HG03457 (cell line): ENCODE measurements at regions not wholly inside any gene's neighbourhood (a gene's known extent, or its start where the extent isn't known, plus 50 kb on each side); places are given as distances from the start of the nearest gene placed in this dataset.
"Not testable (repeated sequence)": the region's sequence is repeated elsewhere in the genome, so short reads cannot be mapped to it uniquely, and the experiment has no call there.

Experiments
- ATAC-seq: cut with Tn5 transposase; IDR thresholded peaks from one replicate; pipeline ENCODE4 v1.9.1; 2021; ENCODE audit warnings: moderate number of reproducible peaks; ENCODE audit not compliant: unreplicated experiment

GRCh38 chr21:23138797-23139196, 2140.6 kb downstream of the NCAM2 start:
- no peak for ATAC-seq

- no peak for ATAC-seq
These were observed 2153.9 kb downstream of the NCAM2 start for GRCh38 chr21:23152130-23152529.

GRCh38 chr21:23153842-23154241, 2155.6 kb downstream of the NCAM2 start:
- not testable (repeated sequence) for ATAC-seq

- no peak for ATAC-seq
These were observed 2157.1 kb downstream of the NCAM2 start for GRCh38 chr21:23155281-23155680.

GRCh38 chr21:23160914-23161313, 2162.7 kb downstream of the NCAM2 start:
- ATAC-seq = no peak

GRCh38 chr21:23162198-23162946, 2164.2 kb downstream of the NCAM2 start:
- ATAC-seq = no peak
